ENCODE measurements at regions not wholly inside any gene's neighbourhood (a gene's known extent, or its start where the extent isn't known, plus 50 kb on each side); places are given as distances from the start of the nearest gene placed in this dataset.

GRCh38 chr4:133668061-133668851 is 519.2 kb downstream of the PCDH10 start:
- TF ChIP-seq CTCF (IDR thresholded peaks at IDR 0.05): no peak

- no peak for TF ChIP-seq CTCF (IDR thresholded peaks at IDR 0.05)
Measured at GRCh38 chr4:133647206-133647605, 498.1 kb downstream of the PCDH10 start.

- TF ChIP-seq CTCF (IDR thresholded peaks at IDR 0.05): no peak
Measured at GRCh38 chr4:133641191-133641590, 492.1 kb downstream of the PCDH10 start.

GRCh38 chr4:133638751-133639150 is 489.7 kb downstream of the PCDH10 start:
- TF ChIP-seq CTCF (IDR thresholded peaks at IDR 0.05): no peak

- TF ChIP-seq CTCF (IDR thresholded peaks at IDR 0.05): no peak
Measured at GRCh38 chr4:133637161-133637560, 488.1 kb downstream of the PCDH10 start.

- no peak for TF ChIP-seq CTCF (IDR thresholded peaks at IDR 0.05)
Measured at GRCh38 chr4:133624744-133625143, 475.6 kb downstream of the PCDH10 start.

- no peak for TF ChIP-seq CTCF (IDR thresholded peaks at IDR 0.05)
Measured at GRCh38 chr4:133623847-133624246, 474.8 kb downstream of the PCDH10 start.

GRCh38 chr4:133621628-133622027 is 472.5 kb downstream of the PCDH10 start:
- TF ChIP-seq CTCF (IDR thresholded peaks at IDR 0.05): no peak
